MG63 (cell line): ENCODE measurements at regions not wholly inside any gene's neighbourhood (a gene's known extent, or its start where the extent isn't known, plus 50 kb on each side); places are given as distances from the start of the nearest gene placed in this dataset.
A peak's percentile ranks its signal among the peaks of the same experiment; 100 is the strongest.

Experiments used
- DNase-seq: peaks from one replicate; pipeline ENCODE4 v3.0.0-alpha.2; 2020
- H3K27me3 ChIP-seq: fragments of 250-450 bp; sonication (Bioruptor Pico); 2 replicates; pipeline ENCODE4 v1.5.1; 2020; ENCODE audit warnings: mild to moderate bottlenecking, moderate library complexity
- H3K36me3 ChIP-seq: fragments of 250-450 bp; sonication (Bioruptor Pico); 2 replicates; pipeline ENCODE4 v1.5.1; 2020; ENCODE audit warnings: mild to moderate bottlenecking, moderate library complexity
- H3K4me3 ChIP-seq: fragments of 250-450 bp; sonication (Bioruptor Pico); 2 replicates; pipeline ENCODE4 v1.5.1; 2020; ENCODE audit warnings: mild to moderate bottlenecking, moderate library complexity
- H3K9me3 ChIP-seq: fragments of 250-450 bp; sonication (Bioruptor Pico); 2 replicates; pipeline ENCODE4 v1.5.1; 2020; ENCODE audit warnings: mild to moderate bottlenecking, moderate library complexity

DNA sequence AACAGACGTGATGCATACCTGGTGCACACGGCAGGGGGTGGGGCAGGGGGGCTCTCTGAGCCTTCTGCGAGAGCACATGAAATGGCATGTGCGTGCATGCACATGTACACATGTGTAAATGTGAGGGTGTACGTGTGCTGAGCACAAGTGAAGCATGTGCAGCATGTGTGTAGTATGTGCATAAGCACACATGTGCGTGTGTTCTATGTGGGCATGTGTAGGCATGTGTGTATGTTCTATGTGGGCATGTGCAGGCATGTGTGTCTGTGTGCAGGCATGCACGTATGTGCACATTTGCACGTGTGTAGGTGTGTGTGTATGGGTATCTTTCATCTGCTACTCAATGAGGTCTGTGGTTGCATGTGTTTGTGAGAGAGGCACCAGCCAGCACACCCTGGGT, 371.2 kb downstream of the CTTN start:
- H3K9me3 ChIP-seq, result no peaks in the 10 kb centered on the region
- no peak overlapping the region for H3K4me3 ChIP-seq
- no peak for DNase-seq

DNA sequence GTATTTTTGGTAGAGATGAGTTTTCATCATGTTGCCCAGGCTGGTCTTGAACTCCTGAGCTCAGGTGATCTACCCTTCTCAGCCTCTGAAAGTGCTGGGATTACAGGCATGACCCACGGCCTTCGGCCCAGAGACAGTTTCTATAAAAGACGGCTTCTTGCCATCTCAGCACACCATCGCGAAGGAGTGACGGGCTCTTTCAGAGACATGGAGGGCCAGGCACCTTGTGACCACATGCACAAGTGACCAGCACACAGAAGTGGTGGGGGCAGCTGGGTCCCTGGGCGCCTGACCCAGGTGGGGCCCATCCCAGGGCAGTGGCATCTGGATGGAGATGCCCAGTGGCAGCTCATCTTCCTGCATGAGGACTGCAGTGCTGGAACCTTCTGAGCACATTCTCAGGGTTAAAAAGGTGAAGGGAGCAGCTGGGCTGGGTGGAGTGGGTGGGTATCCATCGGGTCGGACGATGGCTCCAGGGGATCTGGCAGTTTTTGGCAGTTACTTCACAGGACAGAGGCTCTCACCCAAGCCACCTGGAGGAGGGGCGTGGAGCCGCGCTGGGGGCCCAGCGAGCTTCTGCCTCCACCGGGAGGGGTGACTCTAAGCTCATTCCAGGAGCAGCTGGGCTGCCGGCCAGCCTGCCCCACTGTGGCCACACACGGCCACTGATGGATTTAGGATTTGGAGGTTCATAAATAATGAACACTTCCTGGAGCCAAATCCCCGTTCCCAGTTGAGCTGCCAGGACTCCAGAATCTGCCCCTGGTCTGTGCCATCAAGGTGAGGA, 373.0 kb downstream of the CTTN start:
- Histone ChIP-seq H3K9me3 (no peaks in the 10 kb centered on the region), H3K36me3 (no peaks in the 10 kb centered on the region), H3K4me3 (no peak overlapping the region), H3K27me3 (no peaks in the 10 kb centered on the region)
- no peak for DNase-seq

More for the DNA sequence above, 371.2 kb downstream of the CTTN start:
- Histone ChIP-seq H3K27me3 (no peaks in the 10 kb centered on the region), H3K36me3 (no peaks in the 10 kb centered on the region)

DNA sequence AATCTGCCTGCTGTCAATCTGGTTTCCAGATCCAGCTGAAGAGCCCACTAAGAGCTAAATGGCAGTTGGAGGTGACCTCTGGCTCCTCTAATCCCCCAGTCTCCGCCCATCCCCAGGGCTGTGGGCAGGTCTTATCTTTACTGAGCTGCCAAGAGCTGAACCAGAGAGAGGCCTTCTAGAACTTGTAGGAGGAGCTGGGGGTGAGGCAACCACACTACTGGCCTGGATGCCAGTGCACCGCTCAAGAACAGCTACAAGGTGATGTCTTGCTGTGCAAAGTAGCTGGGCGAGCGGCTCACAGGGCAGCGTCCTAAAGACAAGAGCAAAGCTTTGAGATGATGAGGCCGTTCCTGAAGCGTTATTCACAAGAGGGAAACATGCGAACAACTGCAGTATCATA, 374.6 kb downstream of the CTTN start:
- Histone ChIP-seq H3K9me3 (no peaks in the 10 kb centered on the region), H3K27me3 (no peaks in the 10 kb centered on the region), H3K4me3 (no peak overlapping the region), H3K36me3 (no peaks in the 10 kb centered on the region)
- DNase-seq, result no peak

DNA sequence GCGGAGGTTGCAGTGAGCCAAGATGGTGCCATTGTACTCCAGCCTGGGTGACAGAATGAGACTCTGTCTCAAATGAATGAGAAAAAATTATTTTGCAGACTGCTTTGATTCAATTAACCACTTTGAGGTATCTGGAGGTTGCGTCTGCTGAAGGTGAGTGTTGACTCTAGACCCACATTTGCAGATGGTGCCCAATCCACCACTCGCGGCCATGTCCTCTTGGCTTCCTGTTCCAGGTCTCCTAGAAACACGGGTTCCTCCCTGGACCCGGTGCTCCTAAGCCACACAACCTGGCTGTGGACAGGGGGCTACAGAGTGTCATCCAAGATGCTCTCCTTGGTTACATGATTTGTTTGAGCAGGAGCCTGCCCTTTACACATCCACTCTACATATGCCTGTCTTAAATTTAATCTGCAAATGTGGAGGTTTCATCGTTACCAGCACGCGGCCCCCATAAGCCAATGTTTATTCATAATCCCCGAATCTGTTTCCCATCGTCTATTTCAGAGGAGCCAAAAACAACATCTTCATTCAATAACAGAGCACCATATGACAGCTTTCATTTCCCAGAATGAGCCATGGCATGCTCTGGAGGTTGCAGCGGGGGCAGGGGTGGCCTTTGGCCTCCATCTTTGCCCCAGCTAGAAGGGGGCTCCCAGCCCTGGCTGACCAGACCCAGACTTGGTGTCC, 377.2 kb downstream of the CTTN start:
- Histone ChIP-seq H3K4me3 (no peak overlapping the region), H3K36me3 (no peaks in the 10 kb centered on the region)
- no peak for DNase-seq

DNA sequence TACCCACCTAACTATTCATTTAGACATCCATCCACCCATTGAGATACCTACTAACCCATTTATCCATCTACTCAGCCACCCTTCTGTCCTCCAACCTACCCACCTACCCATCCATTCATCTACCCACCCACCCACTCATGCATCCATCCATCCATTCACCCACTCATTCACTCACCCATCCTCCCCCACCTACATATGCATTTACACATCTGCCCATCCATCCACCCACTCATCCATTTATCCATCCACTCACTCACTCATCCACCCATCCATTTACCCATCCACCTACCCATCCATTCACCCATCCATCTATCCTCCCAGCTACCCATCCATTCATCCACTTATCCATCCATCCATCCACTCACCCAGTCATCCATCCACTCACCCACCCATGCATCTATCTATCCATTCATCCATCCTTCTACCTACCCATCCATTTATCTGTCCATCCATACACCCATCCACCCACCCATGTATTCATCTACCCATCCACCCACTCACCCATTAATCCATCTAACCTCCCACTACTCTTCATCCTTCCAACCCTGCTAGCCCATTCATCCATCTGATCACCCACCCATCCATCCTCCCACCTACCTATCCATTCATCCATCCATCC, 378.7 kb downstream of the CTTN start:
- H3K4me3 ChIP-seq, result no peak overlapping the region
- no peaks in the 10 kb centered on the region for H3K36me3 ChIP-seq
- no peak for DNase-seq
- H3K9me3 ChIP-seq, result no peaks in the 10 kb centered on the region
- H3K27me3 ChIP-seq, result no peaks in the 10 kb centered on the region

More for the DNA sequence above, 377.2 kb downstream of the CTTN start:
- Histone ChIP-seq H3K27me3 (no peaks in the 10 kb centered on the region), H3K9me3 (no peaks in the 10 kb centered on the region)

DNA sequence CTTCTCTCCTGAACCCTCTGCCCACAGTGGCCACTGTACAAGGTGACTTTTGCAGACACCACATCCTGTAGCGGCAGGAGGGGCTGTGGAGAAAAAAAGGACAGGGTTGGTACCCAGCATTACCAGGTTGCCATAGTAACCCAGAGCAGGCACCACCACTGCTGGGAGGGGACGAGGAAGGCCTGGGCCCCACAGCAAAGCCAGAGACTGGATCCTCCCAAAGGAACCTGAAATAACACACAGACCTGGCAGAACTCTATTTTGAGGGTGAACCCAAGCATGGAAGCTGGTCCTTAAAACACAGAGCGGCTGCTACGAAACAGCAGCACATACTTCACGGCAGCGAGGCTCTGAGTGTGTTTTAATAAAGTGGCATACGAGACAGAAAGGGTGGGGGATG, 380.6 kb downstream of the CTTN start:
- DNase-seq, result no peak
- Histone ChIP-seq H3K27me3 (no peaks in the 10 kb centered on the region), H3K36me3 (no peaks in the 10 kb centered on the region), H3K9me3 (no peaks in the 10 kb centered on the region), H3K4me3 (no peak overlapping the region)

DNA sequence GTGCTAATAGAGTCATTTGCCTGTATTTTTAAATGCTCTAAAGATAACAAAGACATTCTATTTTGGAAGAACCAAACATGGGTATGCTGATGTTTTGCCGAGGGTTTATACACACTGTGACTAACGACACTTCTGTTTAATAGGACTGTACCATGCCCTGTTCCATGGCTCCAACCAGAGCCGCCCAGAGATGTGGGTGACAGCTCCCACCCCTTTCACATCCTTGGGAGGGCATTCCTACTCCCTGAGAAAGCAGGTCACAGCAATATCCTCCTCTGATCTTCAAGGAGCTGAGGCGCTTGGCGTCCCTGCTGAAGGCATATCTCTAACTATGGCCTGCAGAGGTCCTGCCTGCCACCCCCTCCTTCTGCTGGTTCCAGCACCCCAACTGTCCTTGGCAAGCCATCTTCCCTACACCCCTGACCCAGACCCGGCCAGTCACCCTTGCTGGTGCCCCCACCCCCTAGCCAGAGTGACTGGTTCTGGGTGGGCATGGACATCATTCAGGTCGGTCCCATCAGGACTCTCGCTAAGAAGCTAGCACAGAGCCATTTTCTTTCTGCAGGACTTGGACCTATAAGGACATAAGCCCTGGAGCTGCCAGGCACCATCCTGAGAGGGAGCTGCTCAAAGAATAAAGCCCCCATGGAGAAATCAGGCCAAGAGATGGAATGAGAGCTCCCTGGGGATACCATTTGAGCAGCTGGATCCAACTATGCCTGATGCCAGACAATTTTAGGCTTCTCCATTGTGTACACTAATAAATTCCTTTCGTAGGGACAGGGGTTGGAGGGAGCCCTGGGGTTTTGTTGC, 381.3 kb downstream of the CTTN start:
- no peaks in the 10 kb centered on the region for H3K9me3 ChIP-seq
- no peak for DNase-seq
- H3K27me3 ChIP-seq, result no peaks in the 10 kb centered on the region
- H3K36me3 ChIP-seq, result no peaks in the 10 kb centered on the region
- H3K4me3 ChIP-seq, result no peak overlapping the region

DNA sequence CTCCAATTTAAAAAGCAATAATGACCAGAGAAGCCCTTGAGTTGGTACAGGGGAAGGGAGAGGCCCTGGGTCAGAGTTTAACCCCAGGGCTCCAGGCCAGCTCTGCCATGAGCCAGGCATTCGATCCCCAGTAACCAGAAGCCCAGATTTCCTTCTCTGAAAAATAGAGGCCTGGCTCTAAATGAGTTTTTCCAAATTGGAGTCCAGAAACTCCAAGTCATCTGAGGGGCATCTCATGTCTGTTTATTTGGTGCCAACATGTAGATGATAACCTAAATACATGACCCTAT, 381.9 kb downstream of the CTTN start:
- Histone ChIP-seq H3K27me3 (no peaks in the 10 kb centered on the region), H3K36me3 (no peaks in the 10 kb centered on the region), H3K9me3 (no peaks in the 10 kb centered on the region), H3K4me3 (no peak overlapping the region)
- no peak for DNase-seq

DNA sequence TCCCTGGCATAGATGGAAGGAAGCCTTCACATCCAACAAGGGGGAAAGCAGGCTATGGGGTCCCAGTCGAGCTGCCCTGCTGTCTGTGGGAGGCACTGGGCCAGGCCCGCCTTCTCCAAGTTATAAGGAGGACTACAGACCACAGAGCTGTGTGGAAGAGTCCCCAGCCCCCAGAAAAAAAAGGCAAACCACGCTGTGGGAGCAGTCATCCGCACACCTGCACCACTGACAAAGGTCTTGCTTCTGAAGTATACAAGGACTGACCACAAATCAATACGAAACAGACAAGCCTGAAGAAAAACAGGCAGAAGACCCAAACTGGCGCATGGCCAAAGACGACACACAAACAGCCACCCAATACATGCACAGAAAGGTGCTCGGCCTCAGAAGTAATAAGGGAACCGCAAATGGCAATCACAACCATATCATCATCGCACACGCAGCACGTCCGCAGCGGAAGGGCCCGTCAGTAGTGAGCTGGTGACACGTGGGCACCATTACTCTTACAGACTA, 384.1 kb downstream of the CTTN start:
- Histone ChIP-seq H3K27me3 (no peaks in the 10 kb centered on the region), H3K9me3 (no peaks in the 10 kb centered on the region), H3K36me3 (no peaks in the 10 kb centered on the region), H3K4me3 (no peak overlapping the region)
- no peak for DNase-seq

DNA sequence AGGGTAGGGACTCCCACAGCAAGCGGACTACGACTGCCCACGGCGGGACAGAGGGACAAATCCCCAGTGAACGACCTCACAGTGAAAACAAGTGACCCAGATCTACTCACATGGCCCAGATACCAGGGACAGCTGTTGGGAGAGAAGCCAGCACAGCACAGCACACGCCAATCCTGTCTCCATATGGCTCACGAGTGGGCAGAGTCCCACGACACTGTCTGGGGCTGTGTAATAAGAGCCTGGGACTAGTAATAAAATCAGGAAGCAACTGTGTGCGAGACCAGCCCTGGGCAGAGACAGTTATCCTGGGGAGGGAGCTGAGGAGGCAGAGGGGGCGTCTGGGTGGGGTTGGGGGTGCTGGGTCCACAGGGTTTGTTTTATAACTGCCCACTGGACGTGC, 385.0 kb downstream of the CTTN start:
- H3K36me3 ChIP-seq, result peaks cover 3% of the 10 kb centered on the region; the same call in 1 of the 2 replicates
- no peaks in the 10 kb centered on the region for H3K27me3 ChIP-seq
- H3K4me3 ChIP-seq, result no peak overlapping the region
- no peaks in the 10 kb centered on the region for H3K9me3 ChIP-seq
- no peak for DNase-seq

DNA sequence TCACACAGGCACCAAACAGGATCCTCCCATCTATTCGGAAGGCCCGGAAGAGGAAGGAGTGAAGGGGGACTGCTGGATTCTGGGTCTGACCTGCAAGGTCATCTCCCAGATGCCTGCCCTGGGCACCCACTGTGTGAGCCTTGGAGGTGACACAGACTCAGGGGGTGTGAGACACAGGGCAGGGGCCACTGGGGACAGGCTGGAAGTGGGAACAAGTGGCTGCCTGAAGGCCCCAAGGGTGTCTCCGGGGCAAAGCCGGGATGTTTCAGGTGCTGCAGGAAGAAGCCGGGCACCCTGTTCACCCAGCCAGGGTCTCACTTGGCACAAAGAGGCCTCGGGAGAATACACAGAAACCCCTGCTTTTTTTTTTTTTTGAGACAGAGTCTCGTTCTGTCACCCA, 385.5 kb downstream of the CTTN start:
- Histone ChIP-seq H3K27me3 (no peaks in the 10 kb centered on the region), H3K4me3 (no peak overlapping the region), H3K9me3 (no peaks in the 10 kb centered on the region), H3K36me3 (peaks cover 3% of the 10 kb centered on the region; the same call in 1 of the 2 replicates)
- DNase-seq, result no peak

DNA sequence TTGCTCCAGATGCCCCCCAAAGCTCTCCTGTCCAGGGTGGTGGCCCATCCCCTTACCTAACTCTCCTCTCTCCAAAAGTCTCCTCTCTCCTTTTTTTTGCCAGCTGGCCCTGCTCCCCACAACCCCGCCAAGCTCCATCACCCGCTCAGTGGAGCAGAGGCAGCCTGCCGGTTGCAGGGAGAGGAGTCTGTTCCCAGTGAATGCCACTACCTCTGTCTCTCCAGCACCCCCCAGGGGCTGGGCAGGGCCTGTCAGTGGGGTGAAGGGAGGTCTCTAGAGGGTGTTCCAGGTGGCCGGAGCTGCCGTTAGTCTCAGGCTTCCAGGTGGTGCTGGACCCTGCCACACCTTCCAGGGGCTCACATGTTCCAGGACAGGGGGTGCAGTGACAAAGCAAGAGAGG, 387.0 kb downstream of the CTTN start:
- Histone ChIP-seq H3K9me3 (no peaks in the 10 kb centered on the region), H3K4me3 (no peak overlapping the region), H3K36me3 (peaks cover 3% of the 10 kb centered on the region; the same call in 1 of the 2 replicates), H3K27me3 (no peaks in the 10 kb centered on the region)
- DNase-seq, result no peak

DNA sequence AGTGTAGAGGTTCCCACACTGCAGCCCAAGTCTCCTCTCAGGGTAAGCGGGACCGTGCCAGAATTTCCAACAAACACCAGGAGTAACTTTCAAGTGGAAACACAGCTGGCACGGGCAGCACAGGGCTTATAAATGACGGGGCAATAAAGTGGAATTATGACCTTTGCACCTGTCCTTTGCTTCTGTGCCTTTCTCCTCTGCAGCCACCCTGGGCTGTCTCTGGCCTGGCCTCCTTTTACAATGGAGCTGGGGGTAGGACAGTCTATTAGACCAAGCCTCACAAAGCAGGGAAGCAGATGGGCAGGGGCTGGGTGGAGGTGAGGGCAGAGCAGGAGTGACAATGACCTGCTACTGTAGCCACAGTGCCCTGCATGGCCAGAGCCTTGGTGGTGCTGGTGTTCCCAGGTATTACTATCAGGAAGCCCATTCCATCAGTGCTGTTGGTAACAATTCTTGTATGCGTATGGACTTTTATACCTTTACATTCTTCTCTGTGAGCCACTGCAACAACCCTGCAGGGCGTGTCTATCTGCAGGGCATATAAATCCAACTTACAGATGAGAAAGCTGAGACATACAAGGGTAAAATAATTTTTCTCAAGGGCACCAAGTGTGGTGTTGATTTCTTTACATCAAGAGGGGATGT, 387.8 kb downstream of the CTTN start:
- no peaks in the 10 kb centered on the region for H3K9me3 ChIP-seq
- DNase-seq, result no peak
- no peak overlapping the region for H3K4me3 ChIP-seq
- no peaks in the 10 kb centered on the region for H3K27me3 ChIP-seq
- peaks cover 3% of the 10 kb centered on the region; the same call in 1 of the 2 replicates for H3K36me3 ChIP-seq

DNA sequence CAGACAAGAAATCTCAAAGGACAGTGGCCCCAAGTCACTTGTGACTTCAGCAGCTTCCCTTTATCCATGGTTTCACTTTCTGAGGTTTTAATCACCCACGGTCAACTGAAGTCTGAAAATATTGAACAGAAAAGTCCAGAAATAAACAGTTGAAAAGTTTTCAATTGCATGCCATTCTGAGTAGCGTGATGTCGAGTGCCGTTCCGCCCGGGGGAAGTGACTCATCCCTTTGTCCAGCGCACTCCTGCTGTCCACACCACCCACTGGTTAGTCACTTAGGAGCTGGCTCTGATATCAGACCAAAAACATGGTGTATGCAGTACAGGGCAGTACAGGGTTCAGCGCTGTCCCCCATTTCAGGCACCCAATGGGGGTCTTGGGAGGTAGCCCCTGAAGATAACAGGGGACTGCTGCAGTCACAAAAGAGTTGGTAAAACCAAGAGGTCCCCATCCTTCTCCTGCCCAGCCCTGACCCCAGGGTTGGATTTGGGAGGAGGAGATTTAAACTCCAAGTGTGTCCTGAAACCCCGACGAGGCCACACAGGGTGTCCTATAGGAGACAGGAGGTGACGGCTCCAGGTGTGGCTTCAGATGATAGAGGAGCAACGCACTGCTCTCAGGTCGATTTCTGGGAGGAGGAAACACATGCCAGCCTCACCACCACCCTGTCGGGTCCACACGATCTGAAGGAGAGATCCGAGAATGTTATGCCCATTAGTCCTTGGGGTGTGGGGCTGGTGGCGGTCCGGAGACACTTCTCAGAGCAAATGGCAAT, 390.1 kb downstream of the CTTN start:
- Histone ChIP-seq H3K27me3 (no peaks in the 10 kb centered on the region), H3K4me3 (no peak overlapping the region), H3K36me3 (peaks cover 3% of the 10 kb centered on the region; the same call in 1 of the 2 replicates), H3K9me3 (peaks cover 7% of the 10 kb centered on the region)
- peak; percentile 93 for DNase-seq

DNA sequence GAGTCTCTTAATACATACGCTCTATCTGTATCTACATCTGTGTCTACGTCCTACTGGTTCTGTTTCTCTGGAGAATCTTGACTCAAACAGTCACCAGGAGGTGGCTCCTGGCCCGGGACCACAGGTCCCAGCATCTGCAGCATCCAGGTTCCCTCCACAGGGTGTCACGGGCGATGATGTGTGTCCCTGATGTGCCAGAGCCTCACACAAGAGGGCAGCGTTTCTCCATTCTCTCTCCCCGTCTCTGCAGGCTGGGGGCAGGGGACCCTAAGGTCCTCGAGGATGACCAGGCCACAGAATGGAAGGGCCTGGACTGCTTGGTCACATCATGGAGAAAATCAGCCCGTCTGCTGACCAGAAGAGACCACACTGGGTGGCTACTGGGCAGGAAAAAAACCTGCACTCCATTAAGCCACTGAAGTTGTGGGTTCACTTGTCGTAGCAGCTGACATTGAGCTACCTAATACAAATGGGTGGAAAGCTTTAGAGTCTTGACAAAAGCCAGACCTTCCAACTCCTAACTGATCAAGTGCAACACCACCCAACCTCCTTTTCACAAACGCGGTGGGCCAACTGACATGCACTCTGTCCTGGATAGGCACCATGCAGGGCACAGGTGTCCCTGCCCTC, 392.5 kb downstream of the CTTN start:
- no peak for DNase-seq
- peaks cover 12% of the 10 kb centered on the region for H3K9me3 ChIP-seq

More for the DNA sequence above, 392.5 kb downstream of the CTTN start:
- Histone ChIP-seq H3K36me3 (peaks cover 3% of the 10 kb centered on the region; the same call in 1 of the 2 replicates), H3K4me3 (no peak overlapping the region), H3K27me3 (no peaks in the 10 kb centered on the region)
